GM18502 (cell line): ENCODE measurements at regions not wholly inside any gene's neighbourhood (a gene's known extent, or its start where the extent isn't known, plus 50 kb on each side); places are given as distances from the start of the nearest gene placed in this dataset.

ENCODE experiments used
- ATAC-seq: cut with Tn5 transposase; IDR thresholded peaks from one replicate; pipeline ENCODE4 v1.9.1; 2021; ENCODE audit warnings: mild to moderate bottlenecking; ENCODE audit not compliant: unreplicated experiment, poor library complexity

GRCh38 chr13:53605326-53605725 is 576.7 kb downstream of the OLFM4 start:
- no peak for ATAC-seq

GRCh38 chr13:53612200-53612599 is 583.6 kb downstream of the OLFM4 start:
- no peak for ATAC-seq

DNA sequence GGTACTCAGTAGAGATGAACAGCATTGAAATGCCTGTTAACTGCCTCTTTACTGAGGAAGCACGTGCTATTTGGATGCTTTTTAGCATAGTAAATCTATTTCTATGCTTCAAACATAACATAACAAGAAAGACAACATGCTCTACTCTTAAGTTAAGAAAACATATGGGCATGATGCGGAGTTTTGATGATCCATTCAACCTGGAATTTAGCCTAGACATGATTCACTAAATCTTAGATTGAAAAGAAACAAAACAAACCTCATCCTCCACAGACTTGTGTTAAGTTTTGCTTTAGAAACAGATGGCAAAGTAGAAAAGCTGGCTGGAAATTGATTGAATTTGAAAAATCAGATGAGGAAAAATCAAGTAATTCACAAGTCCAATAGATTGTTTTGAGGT is 593.8 kb downstream of the OLFM4 start:
- ATAC-seq: no peak

- ATAC-seq: no peak
Measured at GRCh38 chr13:53623146-53623545, 594.5 kb downstream of the OLFM4 start.

- ATAC-seq: no peak
Measured at GRCh38 chr13:53631511-53631910, 602.9 kb downstream of the OLFM4 start.

GRCh38 chr13:53638040-53638439 is 609.4 kb downstream of the OLFM4 start:
- no peak for ATAC-seq

- no peak for ATAC-seq
Measured at GRCh38 chr13:53642306-53642705, 613.7 kb downstream of the OLFM4 start.

DNA sequence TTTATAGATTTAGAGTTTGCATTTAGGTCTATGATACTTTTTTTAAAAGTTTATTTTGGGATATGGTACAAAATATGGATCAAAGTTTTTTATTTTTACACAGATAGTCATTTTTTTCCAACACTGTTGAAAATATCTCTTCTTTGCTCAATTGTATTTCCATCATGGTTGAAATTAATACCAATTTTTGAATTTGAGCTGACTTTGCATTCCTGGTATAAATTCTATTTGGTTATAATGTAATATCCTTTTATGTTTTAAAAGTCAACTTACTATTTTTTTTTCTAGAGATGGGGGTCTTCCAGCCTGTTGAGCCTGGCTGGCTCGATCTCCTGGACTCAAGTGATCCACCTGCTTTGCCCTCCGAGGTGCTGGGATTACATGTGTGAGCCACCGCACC is 620.1 kb downstream of the OLFM4 start:
- ATAC-seq: no peak

DNA sequence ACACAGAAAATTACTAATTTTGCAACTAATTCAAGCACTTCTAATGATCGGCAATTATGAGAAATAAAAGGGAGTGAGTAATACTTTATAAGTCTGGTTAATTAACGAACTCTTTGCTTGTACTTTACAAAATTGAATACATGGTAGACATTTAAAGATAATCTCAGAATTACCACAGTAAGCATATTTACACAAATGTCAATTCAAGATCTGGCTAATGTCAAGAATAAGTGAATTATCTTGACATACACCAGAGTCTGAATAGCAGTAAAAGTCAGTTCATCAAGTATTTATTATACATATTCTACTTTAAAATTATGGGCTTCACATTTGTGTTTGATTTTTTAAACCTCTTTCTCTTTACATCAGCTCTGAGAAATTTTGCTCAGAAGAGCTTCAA is 643.4 kb downstream of the OLFM4 start:
- no peak for ATAC-seq

- ATAC-seq: no peak
Measured at GRCh38 chr13:53683146-53683545, 654.5 kb downstream of the OLFM4 start.

GRCh38 chr13:53683608-53684007 is 655.0 kb downstream of the OLFM4 start:
- ATAC-seq: no peak

- ATAC-seq: no peak
Measured at GRCh38 chr13:53691417-53691816, 662.8 kb downstream of the OLFM4 start.

DNA sequence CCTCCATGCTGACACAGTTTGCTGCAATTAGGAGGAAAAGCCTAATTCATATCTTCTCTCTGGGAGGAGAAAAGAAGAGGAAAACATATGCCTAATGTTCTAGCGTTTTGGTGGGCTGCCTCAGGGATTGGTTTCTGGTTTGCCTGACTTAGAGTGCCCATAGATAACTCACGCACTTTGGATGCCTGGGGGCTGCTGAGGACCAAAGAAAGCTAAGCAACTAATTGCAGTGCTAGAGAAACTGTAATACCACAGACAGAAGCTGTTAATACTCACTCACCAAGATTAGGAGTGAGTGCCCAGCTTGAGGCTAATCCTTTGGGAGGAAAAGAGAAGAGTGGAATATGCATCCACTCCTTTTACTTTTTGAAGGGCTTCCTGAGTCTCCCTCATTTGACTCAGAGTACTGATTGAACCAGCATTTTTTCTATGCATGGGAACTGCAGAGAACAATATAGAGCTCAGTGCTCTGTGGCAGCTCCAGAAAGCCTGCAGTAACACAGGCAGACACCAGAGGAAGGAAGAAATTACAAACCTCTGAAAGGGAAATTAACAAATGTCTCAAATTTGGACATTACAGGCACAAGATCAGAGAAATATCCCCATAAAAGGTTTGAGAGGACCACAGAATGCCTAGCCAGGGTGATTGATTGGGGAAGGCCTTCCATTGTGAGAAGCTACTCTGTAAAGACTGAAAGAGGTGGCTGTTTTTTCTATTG is 666.4 kb downstream of the OLFM4 start:
- ATAC-seq: no peak

DNA sequence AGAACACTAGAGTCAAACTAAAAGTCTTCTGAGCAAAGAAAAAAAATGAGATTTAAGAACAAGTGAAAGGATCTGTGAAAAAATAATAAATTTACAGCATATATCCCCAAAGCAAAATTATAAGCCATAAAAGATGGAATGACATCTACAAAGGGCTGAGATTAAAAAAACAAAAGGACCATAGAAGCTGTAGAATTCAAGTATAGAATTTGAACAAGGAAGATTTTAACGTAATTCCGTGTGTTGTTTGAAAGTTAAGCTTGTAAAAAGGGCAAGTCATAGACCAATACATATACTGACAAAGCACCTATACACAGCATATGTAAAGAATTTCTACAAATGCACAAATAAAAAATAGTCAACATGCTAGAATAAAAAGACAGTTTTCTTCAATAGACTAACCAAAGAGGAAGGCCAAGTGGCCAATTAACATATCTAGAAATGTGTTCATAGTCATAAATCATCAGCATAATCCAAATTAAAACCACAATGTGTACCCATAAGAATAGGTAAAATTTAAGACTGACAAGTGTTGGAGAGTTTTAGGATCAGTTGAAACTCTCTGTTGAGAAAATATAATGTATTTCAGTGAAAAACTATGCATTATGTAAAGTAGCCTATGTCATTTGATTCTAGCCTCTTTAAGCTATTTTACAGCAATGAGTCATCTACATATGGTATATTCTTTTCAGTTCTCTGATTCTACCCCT is 674.9 kb downstream of the OLFM4 start:
- ATAC-seq: no peak

DNA sequence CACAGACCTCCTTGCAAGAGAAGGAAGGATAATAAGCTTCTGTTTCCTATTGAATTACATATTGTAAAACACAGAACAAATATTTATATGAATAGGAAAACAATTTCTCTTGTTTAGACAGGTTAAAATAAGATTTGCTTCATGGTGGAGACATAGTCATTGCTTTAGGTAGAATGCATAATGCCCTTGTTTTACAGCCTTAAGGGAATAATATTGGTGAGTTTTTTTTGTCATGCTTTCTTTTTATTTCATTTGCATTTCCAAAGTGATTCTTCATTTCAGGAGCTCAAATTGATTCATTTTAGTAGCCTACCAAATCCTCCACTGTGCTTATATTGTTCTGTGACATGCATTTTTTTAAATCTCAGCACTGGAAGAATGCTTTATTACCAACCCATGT is 690.7 kb downstream of the OLFM4 start:
- no peak for ATAC-seq

GRCh38 chr13:53732664-53733063 is 704.1 kb downstream of the OLFM4 start:
- ATAC-seq: no peak

DNA sequence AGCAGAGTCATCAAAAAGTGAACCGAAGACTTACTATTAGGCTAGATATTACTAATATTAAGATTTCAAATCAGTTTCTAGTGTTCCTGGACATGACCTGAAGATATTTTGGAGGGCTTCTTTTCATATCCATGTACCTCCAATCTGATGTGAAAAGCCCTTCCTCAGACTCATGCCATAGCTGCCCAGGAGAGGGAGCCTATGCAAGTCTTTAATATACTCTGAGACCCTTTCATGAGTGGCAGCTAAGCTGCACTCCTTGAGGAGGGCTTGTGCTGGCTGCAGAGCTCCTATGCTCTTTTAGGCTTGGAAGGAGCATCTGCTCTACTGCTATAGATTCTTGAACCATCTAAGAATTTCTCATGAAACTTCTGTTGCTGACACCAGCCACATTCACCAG is 715.3 kb downstream of the OLFM4 start:
- ATAC-seq: no peak

DNA sequence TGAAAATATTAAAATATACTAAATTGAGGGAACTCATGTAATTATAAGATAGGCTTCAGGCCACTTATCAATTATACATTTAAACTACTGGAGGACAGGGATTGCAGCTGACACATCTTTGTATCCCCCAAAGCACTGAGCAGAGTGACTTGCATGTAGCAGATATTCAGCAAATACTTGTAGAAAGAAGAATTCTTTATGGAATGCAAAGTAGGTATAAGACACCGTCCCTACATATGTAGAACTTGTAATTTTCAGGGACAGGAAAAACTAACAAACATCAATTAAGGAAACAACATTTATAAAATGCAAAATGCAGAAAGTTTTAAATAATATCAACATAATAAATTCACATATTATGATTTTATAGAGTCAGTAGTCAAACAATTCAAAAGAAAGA is 719.2 kb downstream of the OLFM4 start:
- no peak for ATAC-seq

DNA sequence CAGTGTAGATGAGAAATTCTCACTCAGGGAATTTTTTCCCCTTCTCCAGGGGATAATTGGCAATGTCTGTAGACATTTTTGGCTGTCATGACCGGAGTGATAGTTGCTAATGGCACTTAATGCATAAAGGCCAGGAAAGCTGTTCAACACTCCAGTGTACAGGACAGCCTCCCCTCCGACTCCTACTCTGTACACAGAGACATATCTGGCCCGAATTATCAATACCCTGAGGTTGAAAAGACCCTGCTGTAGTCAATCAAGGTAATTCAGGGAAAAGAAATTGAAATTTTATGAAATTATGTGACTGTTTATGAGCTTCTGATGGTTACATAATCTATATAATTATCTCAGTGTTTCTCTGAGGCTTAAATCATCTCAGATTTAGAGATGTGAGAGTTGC is 720.7 kb downstream of the OLFM4 start:
- no peak for ATAC-seq

DNA sequence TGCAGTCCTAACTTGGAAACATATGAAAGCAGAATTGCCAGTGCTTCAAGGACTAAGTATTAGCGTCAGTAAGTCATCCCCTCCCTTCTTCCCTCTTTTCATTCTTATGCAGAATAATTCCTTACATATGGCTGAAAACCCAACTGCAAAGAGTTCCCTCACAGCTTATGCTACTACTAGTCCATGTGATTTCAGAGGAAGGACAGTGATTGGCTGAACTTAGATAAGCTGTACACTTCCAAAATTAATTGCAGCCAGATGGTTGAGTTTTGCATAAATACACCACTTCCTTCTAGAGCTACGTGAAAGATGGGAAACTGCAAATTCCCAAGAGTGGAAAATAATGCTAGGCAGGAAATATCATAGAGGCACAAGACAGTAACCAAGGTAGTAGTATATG is 730.4 kb downstream of the OLFM4 start:
- no peak for ATAC-seq

DNA sequence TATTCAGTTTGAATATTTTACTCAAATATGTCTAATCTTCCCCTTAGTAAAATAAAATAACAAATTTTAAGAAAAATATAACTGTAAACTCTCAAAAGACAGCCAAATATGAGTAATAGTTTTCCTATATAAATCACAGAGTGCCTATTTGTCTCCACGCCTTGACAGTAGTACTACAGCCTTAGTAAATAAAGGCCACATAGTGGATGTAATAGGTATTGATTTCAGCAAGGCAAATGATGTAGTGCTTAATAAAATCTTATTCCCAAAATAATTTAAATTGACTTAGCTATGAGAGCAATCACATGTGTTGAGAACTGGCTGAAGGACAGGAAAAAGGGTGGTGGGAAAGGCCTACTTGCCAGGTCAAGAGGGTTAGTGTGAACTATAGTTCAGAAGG is 747.2 kb downstream of the OLFM4 start:
- ATAC-seq: no peak

DNA sequence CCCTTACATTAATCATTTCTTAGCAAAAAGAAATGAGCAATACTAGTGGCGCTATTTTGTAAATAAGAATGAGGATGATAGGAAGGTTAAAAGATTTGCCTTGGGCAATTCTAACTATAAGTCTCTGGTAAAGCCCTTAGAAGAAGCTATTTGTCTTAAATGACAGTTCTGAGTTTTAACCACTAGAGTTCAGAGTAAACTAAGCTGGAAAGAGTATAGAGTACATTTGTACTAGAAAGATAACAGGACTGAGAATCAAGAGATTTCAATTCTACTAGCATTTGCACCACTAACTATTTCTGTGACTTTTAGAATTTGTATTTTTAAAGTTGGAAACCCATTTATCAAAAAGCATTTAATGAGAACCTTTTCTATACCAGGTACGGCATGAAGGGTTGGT is 750.3 kb downstream of the OLFM4 start:
- no peak for ATAC-seq
